GM18505 (cell line): ENCODE measurements at regions not wholly inside any gene's neighbourhood (a gene's known extent, or its start where the extent isn't known, plus 50 kb on each side); places are given as distances from the start of the nearest gene placed in this dataset.

ENCODE experiments used
- ATAC-seq: cut with Tn5 transposase; IDR thresholded peaks from one replicate; pipeline ENCODE4 v1.9.1; 2021; ENCODE audit not compliant: unreplicated experiment
- POLR2A ChIP-seq: IDR thresholded peaks from 4 replicates; pipeline ENCODE4 v1.6.1; 2011; ENCODE audit warnings: borderline replicate concordance; ENCODE audit not compliant: insufficient read depth, insufficient read length; ENCODE audit errors: extremely low read depth

DNA sequence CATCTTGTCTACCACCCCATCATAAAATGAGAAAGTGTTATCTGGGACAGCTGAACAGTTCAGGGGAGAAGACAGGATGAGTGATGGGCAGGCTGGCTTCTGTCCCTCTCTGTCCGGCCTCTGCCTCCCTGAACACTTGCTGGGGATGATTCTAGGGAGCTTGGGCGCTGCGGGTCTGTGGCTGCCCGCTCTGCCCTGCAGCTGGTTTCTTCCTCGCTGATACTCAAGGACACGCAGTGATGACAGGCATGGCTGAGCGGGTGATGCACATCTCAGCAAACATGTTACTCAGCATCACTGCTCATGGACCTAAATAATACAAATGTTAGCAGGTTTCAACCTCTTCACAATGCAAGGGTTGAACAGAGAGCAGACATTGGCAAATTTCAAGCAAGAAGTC lies 161.1 kb downstream of the TMEM18 start:
- no peak for ATAC-seq
- no peak for TF ChIP-seq POLR2A

DNA sequence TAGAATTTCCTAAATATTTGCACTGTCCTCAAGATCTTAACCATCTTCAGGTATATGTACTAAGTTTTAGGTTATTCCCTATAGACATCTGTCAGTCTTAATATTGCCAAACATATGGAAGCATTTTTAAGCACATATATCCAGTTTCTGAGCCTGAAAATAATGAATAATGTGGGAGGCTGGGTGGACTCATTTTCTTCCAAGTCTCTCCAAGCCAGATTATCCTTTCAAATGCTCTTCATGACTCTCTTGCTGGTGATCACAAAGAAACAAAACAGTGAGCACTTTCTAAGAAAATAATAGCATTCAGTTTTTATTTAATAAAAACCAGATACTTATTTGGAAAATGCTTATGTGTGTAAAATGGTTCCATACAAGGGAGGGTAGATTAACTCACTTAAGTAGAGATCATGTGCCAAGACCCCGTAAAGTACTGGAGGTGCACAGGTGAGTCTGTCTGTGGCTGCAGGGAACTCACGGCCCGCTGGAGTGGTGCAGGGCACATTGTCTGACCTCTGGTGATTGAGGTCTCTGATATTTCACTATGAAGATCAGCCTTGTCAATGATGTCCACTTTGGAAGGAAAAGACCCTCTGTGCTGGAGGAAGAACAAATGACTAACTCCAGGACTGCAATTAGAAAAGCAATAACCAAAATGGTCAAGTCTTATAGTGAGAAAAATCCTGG lies 161.6 kb downstream of the TMEM18 start:
- TF ChIP-seq POLR2A, result no peak
- ATAC-seq, result no peak

DNA sequence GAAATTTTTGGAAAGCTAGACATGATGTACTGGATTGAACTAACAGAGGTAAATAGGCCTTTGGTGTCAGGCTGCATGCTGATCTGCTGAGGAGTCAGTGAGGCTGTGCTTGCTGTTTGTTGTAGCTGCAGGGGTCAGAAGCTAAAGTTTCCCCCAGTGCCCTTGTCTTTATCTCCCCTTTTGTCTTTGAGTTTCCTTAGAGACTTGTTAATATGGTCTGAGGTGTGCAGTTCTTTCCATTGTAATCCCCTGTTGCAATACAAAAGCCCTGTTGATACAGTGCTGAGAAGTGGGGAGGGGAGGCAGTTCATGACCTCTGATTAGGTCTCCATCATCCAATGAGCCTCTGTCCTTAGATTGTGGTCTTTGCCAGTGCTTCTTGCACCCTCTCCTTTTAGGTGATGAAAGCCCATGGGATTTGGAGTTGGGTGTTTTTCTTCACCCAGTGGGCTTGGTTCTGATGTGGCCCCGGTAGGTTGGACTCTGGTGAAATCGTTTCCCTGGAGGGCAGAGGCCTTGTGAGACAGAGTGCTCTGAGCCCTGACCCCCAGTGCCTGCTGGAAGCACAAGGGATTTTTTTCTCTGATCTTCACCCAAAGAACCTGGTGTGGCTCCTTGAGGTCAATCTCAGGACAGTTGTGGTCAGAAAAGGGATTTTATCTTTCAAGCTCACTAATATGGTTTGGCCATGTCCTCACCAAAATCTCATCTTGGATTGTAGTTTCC lies 163.1 kb downstream of the TMEM18 start:
- no peak for TF ChIP-seq POLR2A
- no peak for ATAC-seq

DNA sequence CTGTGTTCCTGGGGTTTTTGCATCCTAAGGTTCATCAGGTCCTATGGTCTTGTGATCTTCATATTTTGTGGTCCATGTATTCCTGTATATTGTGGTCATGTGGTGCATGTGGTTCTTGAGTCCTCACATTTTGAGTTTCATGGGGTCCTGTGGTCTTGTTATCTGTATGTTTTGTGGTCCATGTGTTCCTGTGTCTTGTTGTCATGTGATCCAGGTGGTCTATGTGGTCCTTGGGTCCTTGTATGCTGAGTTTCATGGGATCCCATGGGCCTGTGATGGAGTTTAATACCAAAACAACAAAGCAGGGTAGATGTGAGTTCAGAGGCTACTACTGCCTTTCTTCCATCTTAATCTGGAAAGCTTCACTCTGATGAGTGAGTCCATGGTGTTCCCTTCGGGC lies 166.4 kb downstream of the TMEM18 start:
- TF ChIP-seq POLR2A, result no peak
- ATAC-seq, result no peak

DNA sequence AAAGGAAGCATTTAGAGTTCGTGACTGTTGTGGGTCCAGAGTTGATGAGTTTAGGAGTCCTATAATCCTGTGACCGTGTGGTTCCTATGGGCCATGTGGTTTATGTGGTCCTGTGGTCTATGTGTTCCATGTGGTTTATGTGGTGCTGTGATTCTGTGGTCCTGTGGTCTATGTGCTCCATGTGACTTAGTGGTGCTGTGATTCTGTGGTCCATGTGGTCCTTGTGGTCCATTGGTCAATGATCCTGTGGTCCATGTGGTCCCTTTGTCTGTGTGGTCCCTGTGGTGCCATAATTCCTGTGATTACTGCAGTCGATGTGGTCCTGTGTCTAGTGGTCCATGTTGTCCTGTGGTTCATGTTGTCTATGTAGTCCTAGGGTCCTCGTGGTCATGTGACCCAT lies 167.3 kb downstream of the TMEM18 start:
- no peak for ATAC-seq
- TF ChIP-seq POLR2A, result no peak

DNA sequence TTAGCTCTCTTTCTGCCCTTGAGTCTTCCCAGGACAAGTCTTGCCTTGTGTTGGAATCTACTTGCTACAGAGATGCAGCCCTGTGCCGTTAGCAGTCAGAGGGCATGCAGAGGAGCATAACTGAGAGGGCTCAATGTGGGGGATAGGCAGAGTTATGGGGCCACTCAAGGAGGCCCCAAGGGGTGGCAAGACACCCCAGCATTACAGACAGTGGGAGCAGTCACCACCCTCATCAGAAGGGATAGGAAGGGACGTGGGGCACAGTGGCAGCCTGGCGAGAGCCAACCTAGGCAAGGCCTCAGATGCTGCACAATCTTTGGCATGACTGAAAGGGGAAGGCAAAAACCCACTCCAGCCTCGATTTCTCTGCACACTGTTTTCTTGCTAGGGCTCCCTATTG lies 169.1 kb downstream of the TMEM18 start:
- TF ChIP-seq POLR2A, result no peak
- no peak for ATAC-seq

DNA sequence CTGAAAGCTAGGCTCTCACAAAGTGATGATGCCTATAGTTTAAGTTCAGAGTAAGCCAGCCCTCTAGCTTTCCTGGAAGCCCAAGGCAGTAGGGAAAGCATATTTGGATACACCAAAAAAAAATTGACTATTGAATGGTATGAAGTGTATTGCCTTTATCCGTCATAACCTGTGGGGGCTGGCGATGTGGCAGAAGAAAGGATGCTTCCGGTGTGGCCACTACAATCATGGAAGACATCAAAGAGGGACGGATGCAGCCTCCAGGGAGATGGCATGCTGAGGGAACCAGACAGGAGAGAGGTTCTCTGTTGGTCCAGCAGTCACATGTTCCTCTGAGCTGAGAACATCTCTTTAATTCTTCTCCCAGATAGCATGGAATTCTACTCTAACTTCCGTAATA lies 170.3 kb downstream of the TMEM18 start:
- ATAC-seq, result no peak
- TF ChIP-seq POLR2A, result no peak

DNA sequence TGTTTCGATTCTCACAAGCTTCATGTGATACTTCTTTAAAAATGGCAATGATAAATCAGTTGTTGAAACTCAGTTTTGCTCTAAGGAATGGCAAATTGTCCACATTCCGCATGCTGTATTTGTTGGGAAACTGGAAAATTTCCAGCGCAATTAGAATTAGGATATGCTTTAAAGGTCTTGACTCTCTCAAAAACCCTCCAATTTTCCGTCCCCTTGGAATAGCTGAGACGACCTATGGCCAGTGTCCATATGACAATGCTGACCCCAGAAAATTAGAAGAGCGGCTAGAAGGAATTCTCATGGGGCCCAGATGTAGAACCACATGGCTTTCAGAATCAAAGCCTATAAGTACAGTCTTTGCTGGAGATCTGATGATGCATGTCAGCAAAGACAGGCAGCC lies 170.8 kb downstream of the TMEM18 start:
- ATAC-seq, result no peak
- no peak for TF ChIP-seq POLR2A

DNA sequence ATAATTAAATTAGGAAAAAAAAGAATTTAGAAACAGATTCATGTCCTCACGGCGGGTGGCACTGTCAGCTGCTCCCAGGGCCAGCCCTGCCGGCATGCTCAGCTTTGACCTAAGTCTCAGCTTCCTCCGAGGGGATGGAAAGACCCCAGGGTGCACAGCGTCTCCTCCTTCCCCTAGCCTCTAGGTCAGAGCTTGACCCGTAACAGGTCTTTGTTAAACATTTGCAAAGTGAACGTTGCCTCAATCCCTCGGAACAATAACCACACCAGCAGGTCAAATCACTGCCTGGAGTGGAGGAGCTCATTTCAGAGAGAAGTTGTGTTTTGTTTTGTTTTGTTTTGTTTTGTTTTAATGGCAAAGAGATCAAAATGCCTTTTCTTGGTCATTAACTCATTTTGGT lies 171.3 kb downstream of the TMEM18 start:
- no peak for ATAC-seq
- no peak for TF ChIP-seq POLR2A

DNA sequence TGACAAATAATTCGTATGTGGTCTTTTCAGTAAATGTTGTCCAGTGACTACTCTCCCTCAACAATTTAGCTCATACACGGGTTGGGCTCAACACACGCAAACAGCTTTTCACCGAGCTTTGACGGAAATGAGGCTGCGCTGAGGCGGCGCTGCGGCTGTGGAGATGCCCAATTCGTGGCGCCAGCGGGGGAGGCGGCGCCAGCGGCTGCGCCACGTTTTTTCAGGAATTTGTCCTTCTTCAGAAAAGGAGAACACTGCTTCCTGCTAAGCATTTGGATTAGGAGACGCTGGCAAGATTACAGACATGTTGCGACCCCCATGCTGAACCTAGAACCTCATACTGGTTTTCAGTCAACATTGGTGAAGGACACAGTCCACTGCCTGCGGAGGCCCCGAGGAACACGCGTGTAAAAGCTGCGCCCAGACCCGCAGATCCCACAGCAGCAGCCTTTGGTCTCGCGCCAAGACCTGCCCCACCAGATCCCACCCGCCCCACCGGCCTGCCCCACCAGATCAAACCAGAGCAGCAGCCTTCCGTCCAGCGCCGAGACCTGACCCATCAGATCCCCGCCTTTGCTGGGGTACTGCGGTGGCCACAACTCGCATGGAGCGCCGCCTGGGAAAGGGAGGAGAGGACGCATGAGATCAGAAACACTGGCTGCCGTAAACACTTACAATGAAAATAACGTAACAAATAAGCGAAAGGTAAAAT lies 173.8 kb downstream of the TMEM18 start:
- ATAC-seq, result no peak
- TF ChIP-seq POLR2A, result no peak

DNA sequence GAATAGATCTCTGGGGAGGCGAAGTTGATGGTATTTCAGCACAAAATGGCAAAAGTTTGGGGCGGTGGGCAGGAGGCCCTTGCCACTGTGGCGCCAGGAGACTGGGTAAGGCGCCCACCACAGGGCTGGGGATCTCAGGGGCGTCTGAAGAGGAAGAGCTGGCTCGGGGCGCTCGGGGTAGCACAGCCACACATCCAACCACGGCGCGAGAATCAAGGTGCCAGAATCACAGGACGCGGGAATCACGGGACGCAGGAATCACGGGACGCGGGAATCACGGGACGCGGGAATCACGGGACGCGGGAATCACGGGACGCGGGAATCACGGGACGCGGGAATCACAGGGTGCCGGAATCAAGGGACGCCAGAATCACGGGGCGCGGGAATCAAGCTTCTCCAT lies 174.4 kb downstream of the TMEM18 start:
- TF ChIP-seq POLR2A, result no peak
- ATAC-seq, result no peak

DNA sequence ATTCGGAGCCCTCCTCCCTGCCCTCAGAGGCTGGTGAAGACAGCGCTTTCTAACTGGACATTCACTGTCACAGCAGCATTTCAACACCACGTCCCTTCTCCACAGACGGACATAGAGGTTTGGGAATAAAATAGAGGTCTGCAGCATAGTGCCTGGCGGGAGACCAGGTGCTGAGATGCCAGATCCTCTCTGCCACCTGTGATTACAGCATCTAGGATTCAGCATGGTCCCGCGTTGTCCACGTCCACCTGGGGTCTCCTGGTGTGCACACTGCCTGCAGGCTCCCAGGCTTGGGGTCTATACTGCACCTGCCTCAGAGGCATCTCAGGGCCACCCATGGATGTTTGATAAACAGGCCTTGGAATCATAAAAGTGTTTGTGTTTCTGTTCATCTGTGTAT lies 175.5 kb downstream of the TMEM18 start:
- no peak for ATAC-seq
- no peak for TF ChIP-seq POLR2A

DNA sequence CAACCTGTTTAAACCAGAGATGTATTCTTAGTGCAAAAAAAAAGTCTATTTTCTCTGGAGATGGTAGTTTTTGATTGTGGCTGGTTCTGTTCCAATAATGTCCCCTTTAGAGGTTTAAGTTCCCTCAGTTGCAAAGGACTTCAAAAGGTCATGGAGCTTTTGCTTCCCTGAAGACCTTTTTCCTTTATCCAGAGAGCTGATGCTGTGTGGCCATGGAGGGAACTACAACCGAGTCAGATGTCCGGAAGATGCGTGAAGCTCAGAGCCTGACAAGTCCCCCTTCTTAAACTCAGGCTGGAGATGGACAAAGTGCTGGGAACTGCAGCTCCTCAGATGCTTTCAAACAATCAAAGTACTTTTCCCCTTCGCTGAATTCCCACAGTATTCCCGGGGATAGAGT lies 176.1 kb downstream of the TMEM18 start:
- no peak for TF ChIP-seq POLR2A
- no peak for ATAC-seq

DNA sequence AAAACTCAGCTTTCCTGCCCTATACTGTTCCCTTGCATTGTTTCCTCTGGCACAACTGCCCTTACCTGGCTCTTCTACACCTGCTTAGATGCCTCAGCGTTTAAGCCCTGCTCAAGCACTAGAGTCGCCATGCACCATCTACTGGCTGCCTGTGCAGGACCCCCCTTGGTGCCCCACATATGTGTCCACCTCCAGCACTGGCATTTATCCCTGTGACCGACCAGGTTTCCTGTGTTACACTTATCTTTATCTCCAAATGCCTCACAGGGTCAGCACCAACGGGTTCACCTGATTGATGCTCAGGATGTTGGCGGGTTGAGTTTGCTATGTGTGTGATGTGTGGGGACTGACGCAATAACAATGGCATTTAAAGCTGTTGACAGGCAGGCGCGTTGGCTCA lies 177.5 kb downstream of the TMEM18 start:
- ATAC-seq, result no peak
- no peak for TF ChIP-seq POLR2A
